GM18498 (cell line): ENCODE measurements at regions not wholly inside any gene's neighbourhood (a gene's known extent, or its start where the extent isn't known, plus 50 kb on each side); places are given as distances from the start of the nearest gene placed in this dataset.

Experiments
- ATAC-seq: cut with Tn5 transposase; IDR thresholded peaks from one replicate; pipeline ENCODE4 v1.9.1; 2021; ENCODE audit warnings: mild to moderate bottlenecking, moderate library complexity; ENCODE audit not compliant: unreplicated experiment

DNA sequence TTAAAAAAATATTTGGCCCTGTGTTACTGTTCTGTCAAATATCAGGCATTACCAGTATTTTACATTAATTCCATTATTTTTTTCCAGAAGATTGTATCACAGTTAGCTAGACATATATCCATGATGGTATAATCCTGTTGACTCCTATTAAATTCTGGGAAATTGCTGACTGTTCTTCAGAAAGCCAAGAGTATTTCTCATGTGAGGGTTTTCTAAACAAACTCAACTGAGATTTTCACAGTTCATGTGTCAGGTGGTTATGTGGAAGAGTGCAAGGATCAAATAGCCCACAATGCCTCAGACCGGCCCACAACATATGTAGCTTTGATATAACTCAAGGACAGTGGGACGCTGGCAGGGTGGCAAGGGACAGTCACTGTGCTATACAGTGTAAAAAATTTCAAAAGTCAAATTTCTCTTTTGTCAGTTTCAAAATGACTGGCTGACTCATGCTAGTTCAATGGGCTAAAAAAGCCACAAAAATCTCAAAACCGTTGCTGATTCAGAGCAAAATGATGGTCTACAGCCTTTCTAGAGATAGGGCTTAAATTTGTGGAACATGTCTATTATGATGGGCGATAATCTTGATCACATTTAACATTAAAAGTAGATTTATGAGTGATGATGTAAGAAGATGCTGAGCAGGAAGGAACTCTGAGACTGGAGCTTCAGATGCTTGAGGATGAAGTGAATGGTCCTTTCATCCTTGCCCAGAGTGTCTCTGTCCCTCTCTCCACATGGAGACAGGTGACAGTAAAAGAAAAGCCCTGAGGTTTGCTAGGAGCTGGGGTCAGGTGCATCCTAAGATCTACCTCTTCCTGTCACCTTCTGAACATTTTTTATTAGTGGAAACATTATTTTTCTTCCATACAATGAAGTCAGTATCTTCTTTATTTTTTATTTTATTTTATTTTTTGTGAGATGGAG, 175.8 kb upstream of the PIEZO2 start:
- peak; percentile 93 for ATAC-seq

DNA sequence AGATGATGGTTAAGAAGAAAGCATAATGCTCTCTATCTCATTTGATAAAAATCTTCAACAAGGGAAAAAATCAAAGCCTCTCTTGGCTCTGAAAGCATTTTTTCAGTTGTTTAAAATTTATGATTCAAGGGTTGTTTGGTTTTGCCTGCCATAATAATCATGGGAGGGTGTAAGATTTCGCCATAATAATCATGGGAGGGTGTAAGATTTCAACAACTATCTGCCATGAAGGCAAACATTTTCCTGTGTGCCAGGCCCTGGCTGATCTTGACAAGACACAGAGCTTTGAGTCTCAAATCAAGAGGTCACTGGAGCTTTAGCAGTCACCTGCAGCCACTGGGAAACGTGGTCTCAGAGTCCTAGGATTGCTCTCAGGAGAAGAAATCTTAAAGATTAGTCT, 175.1 kb upstream of the PIEZO2 start:
- ATAC-seq = no peak

DNA sequence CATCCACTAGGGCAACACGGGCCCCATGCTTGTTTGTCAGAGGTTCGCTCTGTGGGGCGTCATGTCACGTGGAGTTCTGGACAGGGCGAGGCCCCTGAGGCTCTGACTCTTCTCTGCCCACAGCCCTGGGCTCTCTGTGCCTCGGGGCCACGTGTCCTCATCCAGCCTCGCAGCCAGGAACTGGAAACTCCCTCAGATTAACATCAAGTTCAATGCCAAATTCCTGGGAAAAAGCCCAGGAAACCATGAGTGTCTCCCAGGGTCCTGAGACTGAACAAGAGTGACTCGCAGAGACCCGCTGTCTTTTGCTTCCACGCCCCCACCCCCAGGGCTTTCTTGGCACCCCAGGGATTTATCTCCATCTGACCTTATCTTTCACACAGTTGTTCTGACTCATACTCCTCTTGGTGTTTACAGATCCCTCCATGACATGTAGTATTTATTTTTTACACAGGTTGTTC, 174.0 kb upstream of the PIEZO2 start:
- ATAC-seq = no peak

DNA sequence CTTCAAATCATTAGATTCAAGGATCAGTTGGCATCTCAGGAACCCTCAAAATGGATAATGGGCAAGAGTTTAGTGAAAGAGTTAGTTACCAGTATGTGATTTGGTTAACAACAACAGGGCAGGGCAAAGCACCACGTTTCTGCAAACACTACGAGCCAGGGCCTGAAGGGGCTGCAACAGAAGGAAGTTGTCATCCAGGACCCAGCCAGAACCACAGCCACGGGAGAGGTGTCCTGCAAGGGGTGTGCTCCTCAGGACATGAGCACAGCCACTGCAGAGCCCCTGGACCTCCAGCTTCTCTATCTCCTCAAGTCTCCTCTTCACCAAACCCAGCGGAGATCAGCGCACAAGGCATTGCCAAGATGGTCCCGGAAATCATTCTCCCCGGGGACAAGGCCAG, 173.3 kb upstream of the PIEZO2 start:
- no peak for ATAC-seq

DNA sequence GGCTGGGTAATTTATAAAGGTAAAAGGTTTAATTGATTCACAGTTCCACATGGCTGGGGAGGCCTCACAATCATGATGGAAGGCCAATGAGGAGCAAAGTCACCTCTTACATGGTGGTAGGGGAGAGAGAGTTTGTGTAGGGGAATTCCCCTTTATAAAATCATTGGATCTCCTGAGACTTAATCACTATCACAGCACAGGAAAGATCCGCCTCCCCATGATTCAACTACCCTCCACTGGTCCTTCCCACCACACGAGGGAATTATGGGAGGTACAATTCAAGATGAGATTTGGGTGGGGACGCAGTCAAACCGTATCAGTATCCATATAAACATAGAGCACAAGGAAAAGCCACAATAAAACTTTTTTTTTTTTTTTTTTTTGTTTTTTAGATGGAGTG, 172.6 kb upstream of the PIEZO2 start:
- no peak for ATAC-seq

DNA sequence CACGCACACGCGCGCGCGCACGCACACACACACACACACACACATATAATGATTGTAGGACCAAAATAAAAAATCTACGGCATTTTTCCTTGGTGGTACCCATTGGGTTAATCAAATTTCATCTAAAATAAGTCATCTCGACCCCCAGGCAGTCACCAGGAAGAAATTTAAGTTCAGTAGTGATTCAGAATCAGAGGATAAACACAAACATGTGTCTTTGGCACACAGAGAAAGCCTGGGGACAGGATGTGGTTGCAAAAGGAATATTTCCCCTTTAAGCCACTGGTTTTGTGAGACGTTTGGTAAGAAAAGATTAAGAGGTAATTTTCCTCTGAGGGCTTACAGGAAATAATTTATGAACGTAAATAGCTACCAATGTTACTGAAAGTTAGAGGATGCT, 171.6 kb upstream of the PIEZO2 start:
- ATAC-seq = no peak

DNA sequence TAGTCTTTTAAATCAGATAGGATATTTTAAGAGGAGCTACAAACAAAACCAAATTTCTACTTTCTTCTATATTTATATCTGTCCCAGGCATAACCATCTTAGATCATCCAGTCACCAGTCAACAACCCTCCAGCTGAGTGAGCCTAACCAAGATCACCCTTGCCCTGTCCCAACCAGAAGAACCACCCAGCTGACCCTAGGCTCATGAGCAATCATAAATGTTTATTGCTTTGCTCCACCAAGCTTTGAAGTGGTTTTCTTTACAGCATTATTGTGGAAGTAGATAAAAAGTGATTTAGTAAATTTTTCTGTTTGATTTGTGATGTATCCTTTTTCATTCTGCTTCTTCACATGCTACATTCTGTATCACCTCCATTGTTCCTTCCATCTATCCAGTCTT, 167.2 kb upstream of the PIEZO2 start:
- ATAC-seq = no peak

DNA sequence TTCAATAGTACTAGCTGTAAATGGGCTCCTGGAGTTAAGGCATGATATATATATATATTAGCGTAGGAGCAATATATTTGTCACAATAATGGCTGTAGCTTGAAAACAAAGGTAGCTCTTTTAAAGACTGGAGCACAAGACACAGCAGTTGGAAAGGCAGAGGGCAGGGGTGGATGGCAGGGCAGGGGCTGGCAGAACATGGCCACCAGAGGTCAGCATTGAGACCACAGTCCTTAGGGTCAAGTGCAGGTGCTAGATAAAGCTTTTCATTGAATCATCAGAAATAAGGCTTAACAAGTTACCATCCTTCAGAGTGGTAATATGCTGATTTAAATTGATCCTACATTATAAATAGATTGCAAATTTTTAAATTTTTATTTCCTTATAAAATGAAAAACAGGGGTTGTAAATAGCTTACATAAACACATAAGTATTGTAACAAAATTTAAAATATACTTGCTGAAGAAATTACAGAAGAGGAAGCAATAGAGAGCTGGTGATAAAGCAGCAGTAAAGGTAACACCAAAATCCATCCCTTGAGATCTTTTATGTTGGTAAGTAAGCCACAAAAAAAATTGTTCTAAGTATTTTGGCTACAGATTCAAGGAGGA, 161.2 kb upstream of the PIEZO2 start:
- ATAC-seq = no peak

DNA sequence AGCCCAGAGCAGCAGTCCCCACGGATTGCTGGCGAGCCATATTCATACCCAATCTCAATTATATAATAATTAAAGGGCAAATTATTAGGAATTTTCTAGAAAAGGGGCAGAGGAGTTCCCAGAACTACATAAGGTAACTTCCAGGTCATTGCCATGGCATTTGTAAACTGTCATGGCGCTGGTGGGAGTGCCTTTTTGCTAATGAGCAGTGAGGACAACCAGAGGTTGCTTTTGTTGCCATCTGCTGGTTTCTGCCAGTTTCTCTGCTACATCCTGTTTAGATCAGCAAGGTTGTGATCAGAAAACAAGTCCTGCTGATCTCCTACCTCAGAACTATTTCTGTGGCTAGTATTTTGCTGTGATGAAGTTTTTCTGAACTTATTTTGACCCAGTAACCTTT, 159.8 kb upstream of the PIEZO2 start:
- peak; percentile 58 for ATAC-seq

DNA sequence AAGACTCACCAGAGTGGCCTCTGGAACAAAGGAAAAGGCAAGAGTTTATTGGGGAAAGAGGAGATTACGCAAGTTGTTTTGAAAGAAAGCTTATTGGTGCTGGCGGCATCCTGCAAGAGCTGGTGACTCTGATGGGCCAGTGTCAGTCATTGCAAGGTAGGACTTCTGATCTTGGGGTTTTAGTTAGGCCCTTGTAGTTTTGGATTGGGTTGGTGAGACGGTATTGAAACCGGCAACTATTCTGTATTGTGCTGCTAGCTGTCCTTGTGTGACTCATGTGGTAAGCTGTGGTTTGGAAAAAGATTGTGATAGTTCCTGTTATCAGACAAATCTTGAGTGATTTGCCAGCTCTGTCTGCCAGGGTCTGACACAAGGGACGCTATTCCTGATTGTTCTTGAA, 159.1 kb upstream of the PIEZO2 start:
- no peak for ATAC-seq

DNA sequence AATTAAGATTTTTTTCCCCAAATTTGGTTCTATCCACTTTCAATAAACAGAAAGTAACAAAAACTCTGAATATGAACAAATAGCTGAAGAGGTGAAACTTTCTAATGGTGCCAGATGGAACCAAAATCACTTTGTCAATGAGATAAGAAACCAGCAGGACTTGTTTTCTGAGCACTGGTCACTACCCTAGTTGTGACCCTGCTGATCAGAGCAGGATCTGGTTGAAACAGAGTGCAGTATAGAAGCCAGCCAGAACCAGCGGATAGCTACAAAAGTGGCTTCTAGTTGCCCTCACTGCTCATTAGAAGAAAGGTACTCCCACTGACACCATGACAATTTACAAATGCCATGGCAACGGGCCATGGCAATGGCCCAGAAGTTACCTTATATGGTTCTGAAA, 158.3 kb upstream of the PIEZO2 start:
- ATAC-seq = no peak

DNA sequence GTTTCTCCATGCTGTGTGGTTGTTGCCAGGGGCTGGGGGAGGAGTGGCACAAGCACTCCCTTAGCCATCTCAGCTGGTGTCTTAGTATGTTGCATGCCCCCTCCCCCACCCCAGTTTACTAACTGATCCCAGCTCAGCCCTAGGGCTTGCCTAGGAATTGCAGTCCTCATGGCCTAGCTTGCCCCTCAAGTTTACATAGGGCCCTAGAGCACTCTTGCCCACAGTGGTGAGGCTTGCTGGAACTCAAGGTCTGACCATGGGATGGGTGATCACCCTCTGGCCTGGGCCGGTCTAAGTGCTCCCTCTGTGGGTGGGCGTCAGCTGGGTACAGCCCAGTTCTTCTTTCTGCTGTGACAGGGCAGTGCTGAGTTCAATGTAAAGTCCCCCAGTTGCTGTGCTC, 156.1 kb upstream of the PIEZO2 start:
- ATAC-seq = no peak

DNA sequence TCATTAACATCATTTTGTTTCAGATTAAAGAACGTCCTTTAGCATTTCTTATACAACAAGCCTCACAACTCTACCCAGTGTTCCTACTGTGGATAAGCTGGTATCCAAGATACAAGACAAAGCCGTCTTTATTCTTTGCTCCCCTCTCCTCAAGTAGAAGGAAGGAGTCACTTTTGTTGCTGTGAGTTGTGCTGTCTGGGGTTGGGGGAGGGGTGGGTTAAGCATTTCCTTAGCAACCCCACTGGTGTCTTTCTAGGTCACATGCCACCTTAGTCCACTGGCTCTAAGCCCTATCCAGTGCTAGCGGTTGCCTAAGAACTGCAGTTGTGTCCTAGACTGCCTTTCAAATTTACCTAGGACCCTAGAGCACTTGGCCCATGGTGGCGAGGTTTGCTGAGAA, 155.6 kb upstream of the PIEZO2 start:
- no peak for ATAC-seq

DNA sequence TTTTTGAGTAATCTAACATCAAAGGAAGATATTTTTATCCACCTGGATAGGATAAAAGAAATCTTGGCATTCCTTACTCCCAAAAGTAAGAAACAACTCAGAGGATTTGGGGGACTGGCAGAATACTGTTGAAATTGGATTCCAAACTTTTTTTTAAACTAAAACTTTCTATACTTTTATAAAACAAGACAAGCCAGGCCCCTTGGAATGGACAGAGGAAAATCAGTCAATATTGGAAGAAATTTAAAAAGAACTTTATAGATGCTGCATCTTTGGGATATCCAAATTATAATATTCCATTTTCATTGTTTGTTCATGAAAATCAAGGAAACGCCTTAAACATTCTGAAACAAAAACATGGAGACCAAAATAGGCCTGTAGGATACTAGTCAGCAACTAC, 147.6 kb upstream of the PIEZO2 start:
- ATAC-seq = no peak

DNA sequence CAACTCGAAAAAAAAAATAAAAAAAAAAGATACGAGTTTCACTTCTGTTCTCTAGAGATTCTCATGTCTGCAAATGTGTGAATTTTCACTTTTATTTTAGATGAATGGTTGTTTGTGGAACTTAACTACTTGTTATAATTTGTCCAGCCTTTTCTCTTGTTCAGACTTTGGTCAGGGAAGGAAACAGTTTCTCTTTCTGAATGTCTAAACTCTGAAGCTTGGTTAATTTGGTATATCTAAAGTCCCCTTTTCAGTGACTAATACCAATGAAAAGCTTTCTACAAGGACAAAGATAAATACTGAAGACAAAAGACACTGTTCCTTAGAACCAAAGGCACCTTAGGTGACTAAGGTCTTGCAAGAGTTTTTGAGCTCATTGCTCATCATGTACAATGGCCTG, 144.4 kb upstream of the PIEZO2 start:
- ATAC-seq = no peak

DNA sequence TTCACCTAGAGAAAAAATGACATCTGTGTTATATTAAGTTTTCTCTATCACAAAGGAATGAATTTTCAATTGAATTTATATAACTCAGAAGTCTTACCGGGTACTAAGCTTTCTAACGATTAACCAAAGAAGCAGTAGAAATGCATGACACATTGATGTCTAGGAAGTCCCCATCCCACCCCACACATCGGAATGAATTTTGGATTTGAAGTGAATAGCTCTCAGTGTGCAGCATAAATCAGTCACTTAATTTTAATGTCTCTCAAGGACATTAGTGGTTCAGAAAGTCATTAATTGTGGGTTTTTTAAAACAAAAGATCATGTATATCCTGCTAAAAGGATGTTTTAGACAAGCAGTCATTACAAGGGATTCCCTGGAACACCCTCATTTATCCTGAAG, 141.4 kb upstream of the PIEZO2 start:
- ATAC-seq = no peak

DNA sequence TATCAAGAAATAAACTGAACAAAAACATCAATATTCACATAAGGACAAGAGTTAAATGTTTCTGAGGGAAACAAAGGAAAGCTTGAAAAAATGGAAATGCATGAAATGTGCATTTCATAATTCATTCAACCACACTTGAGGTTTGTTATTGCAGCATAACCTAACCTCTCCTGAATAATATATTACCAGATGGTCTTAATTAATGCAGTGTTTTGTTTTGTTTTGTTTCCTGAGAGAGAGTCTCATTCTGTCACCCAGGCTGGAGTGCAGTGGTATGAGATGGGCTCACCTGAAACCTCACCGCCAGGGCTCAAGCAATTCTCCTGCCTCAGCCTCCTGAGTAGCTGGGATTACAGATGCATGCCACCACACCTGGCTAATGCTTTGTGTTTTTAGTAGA, 139.9 kb upstream of the PIEZO2 start:
- no peak for ATAC-seq

DNA sequence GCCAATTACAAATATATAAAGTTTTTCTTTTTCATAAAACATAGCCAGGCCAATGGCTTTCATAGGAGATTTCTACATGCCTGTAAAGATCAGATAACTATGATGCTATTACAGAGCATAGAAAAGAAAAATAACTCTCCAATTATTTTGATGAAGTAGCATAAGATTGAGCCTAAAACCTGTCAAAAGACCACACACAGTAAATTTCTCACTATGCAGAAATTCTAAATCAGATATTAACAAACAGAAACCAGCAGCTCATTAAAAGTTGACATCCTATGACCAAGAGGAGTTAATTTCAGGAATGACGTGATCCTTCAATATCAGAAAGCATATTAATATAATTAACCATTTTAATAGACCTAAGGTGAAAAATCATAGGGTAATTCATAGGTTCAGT, 139.0 kb upstream of the PIEZO2 start:
- no peak for ATAC-seq

DNA sequence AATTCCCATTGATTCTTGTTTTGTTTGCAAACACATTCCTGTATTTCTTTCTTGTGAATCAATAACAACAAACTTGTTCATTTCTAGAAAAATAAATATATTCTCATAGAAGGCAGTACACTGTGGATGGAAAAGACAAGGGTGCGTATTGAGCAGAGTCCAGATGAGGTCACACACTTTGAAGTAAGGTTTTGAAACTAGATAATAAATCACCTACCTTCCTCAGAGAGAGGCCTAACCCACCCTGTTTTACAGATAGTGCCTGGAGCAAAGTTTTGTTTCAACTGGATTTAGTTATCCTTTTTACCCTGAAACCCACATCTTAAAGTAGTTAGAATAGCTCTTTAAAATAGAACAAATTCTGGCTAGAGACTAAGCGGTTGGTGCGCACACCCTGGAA, 137.1 kb upstream of the PIEZO2 start:
- no peak for ATAC-seq

DNA sequence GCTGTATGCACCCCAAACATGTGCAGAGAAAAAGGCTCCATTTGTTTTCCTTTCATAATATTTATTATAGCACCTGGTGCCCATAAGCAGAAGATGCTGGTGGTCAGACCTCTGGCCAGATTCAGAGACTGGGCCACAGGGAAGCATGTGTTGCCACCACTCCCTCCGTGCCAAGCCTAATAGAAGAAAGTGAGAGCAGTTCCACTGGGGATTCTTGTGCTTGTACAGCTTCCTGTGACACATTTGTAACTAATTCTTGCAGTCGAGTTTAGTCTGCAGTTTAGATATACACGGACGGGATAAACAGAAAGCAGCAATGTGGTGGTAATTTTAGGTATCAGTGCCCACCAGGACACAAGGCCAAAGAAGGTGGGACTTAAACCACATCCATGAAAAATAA, 135.4 kb upstream of the PIEZO2 start:
- no peak for ATAC-seq

DNA sequence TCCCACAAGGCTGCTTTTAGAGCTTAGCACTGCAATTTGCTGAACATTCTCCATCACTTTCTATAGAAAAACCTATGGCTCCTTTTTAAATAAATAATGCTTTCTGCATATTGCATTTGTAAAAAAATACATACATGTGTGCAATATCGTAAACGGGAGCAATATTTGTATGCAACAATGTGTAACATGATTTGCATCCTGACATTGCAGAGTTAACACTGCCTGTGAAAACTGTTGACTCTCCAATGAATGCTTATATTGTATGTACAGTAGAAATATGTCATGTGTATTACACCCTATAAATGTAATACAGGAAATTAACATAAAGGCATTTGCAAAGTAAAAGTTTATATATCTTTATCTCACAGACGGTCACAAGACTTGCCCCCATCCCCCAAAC, 135.0 kb upstream of the PIEZO2 start:
- no peak for ATAC-seq

DNA sequence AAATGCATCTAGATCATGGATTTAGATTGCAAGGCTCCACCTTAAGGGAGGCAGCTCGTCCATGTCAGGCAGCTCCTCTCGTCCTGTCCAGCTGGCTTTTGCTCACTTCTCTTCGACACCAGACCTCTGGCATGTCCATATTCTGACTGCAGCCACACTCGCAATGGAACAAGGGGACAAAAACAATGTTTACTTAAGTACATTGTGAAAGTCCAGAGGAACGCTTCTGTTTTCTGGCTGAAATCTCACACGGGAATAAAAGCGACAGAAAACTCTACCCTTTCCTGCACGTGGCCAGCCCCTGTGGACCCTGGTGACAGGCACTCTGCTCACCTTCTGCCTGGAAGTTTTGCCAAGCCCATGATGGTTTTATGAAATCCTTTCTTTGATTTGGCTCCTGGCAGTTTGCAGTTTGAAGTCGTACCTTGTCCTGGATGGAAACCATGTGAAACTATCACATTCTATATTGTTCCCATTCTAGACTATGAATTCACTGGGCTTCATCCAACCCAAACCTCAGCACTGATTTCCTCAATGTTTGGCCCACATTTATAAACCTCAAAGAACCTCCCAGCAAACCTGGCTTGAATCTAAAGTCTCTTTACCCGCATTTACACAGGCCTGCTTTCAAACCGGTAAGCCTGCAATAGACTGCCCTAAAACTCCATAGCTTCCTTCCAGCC, 134.3 kb upstream of the PIEZO2 start:
- no peak for ATAC-seq
